H1 (cell line): ENCODE measurements at regions not wholly inside any gene's neighbourhood (a gene's known extent, or its start where the extent isn't known, plus 50 kb on each side); places are given as distances from the start of the nearest gene placed in this dataset.

ENCODE experiments used
- CTCF ChIA-PET: fragments of 300-600 bp; sonication (Branson Sonifier 250); formaldehyde crosslinking; loops from one replicate; lab custom pipeline; 2021; ENCODE audit not compliant: partially characterized antibody; lab: Charles Lee
- POLR2A ChIA-PET: fragments of 300-600 bp; sonication (Branson Sonifier 250); formaldehyde crosslinking; loops from one replicate; lab custom pipeline; 2021; ENCODE audit warnings: inconsistent platforms; ENCODE audit not compliant: partially characterized antibody; lab: Charles Lee
- DNase-seq, 2 experiments: peaks; one replicate each; pipeline versions ENCODE4 v3.0.0 to v3.0.0-alpha.2; 2010 to 2022; ENCODE audit warnings: low spot score in 2 of 2, low read depth in 1 of 2, mixed read lengths in 1 of 2
- FAIRE-seq: peaks from 2 replicates; lab custom pipeline; 2011; peaks lifted over from hg19 to GRCh38; lab: Jason Lieb, UNC
- H2AFZ ChIP-seq: 2 replicates; pipeline ENCODE4 v1.8.1; 2012; ENCODE audit warnings: low read length, inconsistent platforms
- H2AK5ac ChIP-seq: 2 replicates; pipeline ENCODE4 v1.6.1; 2013; ENCODE audit warnings: low read depth, low read length
- H2BK120ac ChIP-seq: replicated peaks from 2 replicates; pipeline ENCODE3; 2013; ENCODE audit warnings: low read depth, low read length, inconsistent platforms
- H2BK12ac ChIP-seq: 2 replicates; pipeline ENCODE4 v1.6.1; 2013; ENCODE audit warnings: low read depth, low read length
- H2BK15ac ChIP-seq: 2 replicates; pipeline ENCODE4 v1.6.1; 2013; ENCODE audit warnings: low read length
- H2BK20ac ChIP-seq: 2 replicates; pipeline ENCODE4 v1.6.1; 2013; ENCODE audit warnings: low read length
- H2BK5ac ChIP-seq: 2 replicates; pipeline ENCODE4 v1.6.1; 2013; ENCODE audit warnings: low read depth, low read length
- H3K14ac ChIP-seq: 2 replicates; pipeline ENCODE4 v1.6.1; 2013; ENCODE audit warnings: inconsistent platforms; ENCODE audit not compliant: insufficient read length
- H3K18ac ChIP-seq: 2 replicates; pipeline ENCODE4 v1.6.1; 2013; ENCODE audit warnings: low read length; ENCODE audit errors: extremely low read depth
- H3K23ac ChIP-seq: 2 replicates; pipeline ENCODE4 v1.6.1; 2013; ENCODE audit warnings: inconsistent platforms; ENCODE audit not compliant: insufficient read length
- H3K23me2 ChIP-seq: 2 replicates; pipeline ENCODE4 v1.6.1; 2013; ENCODE audit warnings: low read depth, low read length
- H3K27ac ChIP-seq: 2 replicates; pipeline ENCODE4 v1.6.1; 2011; ENCODE audit warnings: low read depth, low read length, inconsistent platforms
- H3K27me3 ChIP-seq, 4 experiments: replicated peaks in 1 of 4; 1 replicate in 1 of 4; 2 replicates in 3 of 4; pipeline versions ENCODE4 v1.6.1 to v1.8.1; 2011 to 2013; ENCODE audit warnings: low read length in 3 of 4, mild to moderate bottlenecking in 3 of 4, inconsistent platforms in 2 of 4, mixed read lengths in 2 of 4, moderate library complexity in 1 of 4; ENCODE audit not compliant: control insufficient read depth in 3 of 4, insufficient read depth in 3 of 4; ENCODE audit errors: extremely low read depth in 1 of 4
- H3K36me3 ChIP-seq, 4 experiments: 2 replicates each; pipeline versions ENCODE4 v1.6.1 to v1.8.1; 2011 to 2013; ENCODE audit warnings: mild to moderate bottlenecking in 4 of 4, low read length in 3 of 4, moderate library complexity in 2 of 4, control low read depth in 1 of 4, inconsistent platforms in 1 of 4; ENCODE audit not compliant: insufficient read depth in 4 of 4, control insufficient read depth in 2 of 4
- H3K4ac ChIP-seq: replicated peaks from 2 replicates; pipeline ENCODE3; 2013; ENCODE audit warnings: low read length, low read depth, mixed read lengths, inconsistent platforms; ENCODE audit not compliant: insufficient read length
- H3K4me1 ChIP-seq, 4 experiments: replicated peaks in 1 of 4; 1 replicate in 1 of 4; 2 replicates in 3 of 4; pipeline versions ENCODE4 v1.6.1 to v1.8.1; 2011 to 2013; ENCODE audit warnings: low read length in 3 of 4, inconsistent platforms in 2 of 4, mixed read lengths in 1 of 4; ENCODE audit not compliant: insufficient read depth in 4 of 4, control insufficient read depth in 3 of 4
- H3K4me2 ChIP-seq, 2 experiments: 2 replicates each; pipeline versions ENCODE4 v1.6.1 to v1.8.1; 2011 to 2013; ENCODE audit warnings: low read depth in 2 of 2, low read length in 2 of 2, control low read depth in 1 of 2, inconsistent platforms in 1 of 2, mild to moderate bottlenecking in 1 of 2; ENCODE audit not compliant: insufficient read depth in 1 of 2
- H3K4me3 ChIP-seq, 4 experiments: fragments of 200-600, 300-600 bp in 1 of 4; sonication (generic), shearing (Covaris generic), sonication (Bioruptor Twin) in 1 of 4; 2 replicates each; pipeline versions ENCODE4 v1.5.1 to v1.8.1; 2011 to 2016; ENCODE audit warnings: low read length in 4 of 4, low read depth in 3 of 4, control low read depth in 2 of 4, inconsistent platforms in 2 of 4, mild to moderate bottlenecking in 2 of 4, mixed read lengths in 1 of 4, moderate library complexity in 1 of 4; ENCODE audit not compliant: insufficient read depth in 2 of 4; ENCODE audit errors: extremely low read depth in 1 of 4
- H3K56ac ChIP-seq: replicated peaks from 2 replicates; pipeline ENCODE3; 2013; ENCODE audit warnings: low read depth, mild to moderate bottlenecking, mixed read lengths, low read length, inconsistent platforms; ENCODE audit not compliant: insufficient read length
- H3K79me1 ChIP-seq: 2 replicates; pipeline ENCODE4 v1.6.1; 2013; ENCODE audit warnings: low read depth, low read length, control low read depth
- H3K79me2 ChIP-seq, 2 experiments: 2 replicates each; pipeline versions ENCODE4 v1.6.1 to v1.8.1; 2012 to 2013; ENCODE audit warnings: low read length in 2 of 2, mild to moderate bottlenecking in 2 of 2, inconsistent platforms in 1 of 2; ENCODE audit not compliant: insufficient read depth in 2 of 2, control insufficient read depth in 1 of 2
- H3K9ac ChIP-seq, 4 experiments: replicated peaks in 1 of 4; 1 replicate in 1 of 4; 2 replicates in 3 of 4; pipeline versions ENCODE4 v1.6.1 to v1.8.1; 2011 to 2013; ENCODE audit warnings: low read depth in 3 of 4, low read length in 3 of 4, control low read depth in 2 of 4, mild to moderate bottlenecking in 2 of 4, moderate library complexity in 2 of 4, inconsistent platforms in 1 of 4; ENCODE audit errors: extremely low read depth in 1 of 4
- H3K9me3 ChIP-seq, 2 experiments: 2 replicates each; pipeline versions ENCODE4 v1.6.1 to v1.8.1; 2012 to 2013; ENCODE audit warnings: mild to moderate bottlenecking in 2 of 2, moderate library complexity in 2 of 2, control low read depth in 1 of 2, inconsistent platforms in 1 of 2, low read depth in 1 of 2, low read length in 1 of 2, mixed read lengths in 1 of 2; ENCODE audit not compliant: insufficient read depth in 2 of 2
- H4K20me1 ChIP-seq, 2 experiments: replicated peaks in 1 of 2; 2 replicates each; pipeline versions ENCODE3 to v1.8.1; 2011 to 2013; ENCODE audit warnings: inconsistent platforms in 2 of 2, low read length in 2 of 2, mild to moderate bottlenecking in 1 of 2; ENCODE audit not compliant: insufficient read depth in 2 of 2, control insufficient read depth in 1 of 2
- H4K5ac ChIP-seq: 2 replicates; pipeline ENCODE4 v1.6.1; 2013; ENCODE audit warnings: low read length, low read depth, mixed read lengths, inconsistent platforms; ENCODE audit not compliant: insufficient read length
- H4K8ac ChIP-seq: 2 replicates; pipeline ENCODE4 v1.8.0; 2013; ENCODE audit warnings: mild to moderate bottlenecking, moderate library complexity, low read length, inconsistent platforms; ENCODE audit not compliant: insufficient read depth; ENCODE audit errors: extremely low read depth
- H4K91ac ChIP-seq: replicated peaks from 2 replicates; pipeline ENCODE3; 2013; ENCODE audit warnings: low read length, mixed read lengths, inconsistent platforms; ENCODE audit not compliant: insufficient read length
- BACH1 ChIP-seq: IDR thresholded peaks from 2 replicates; pipeline ENCODE4 v1.6.1; 2012; ENCODE audit warnings: low read length, improper control_type of control experiment
- BCL11A ChIP-seq, 2 experiments: IDR thresholded peaks; one replicate each; pipeline ENCODE4 v1.6.1; 2011; ENCODE audit warnings: low read depth in 2 of 2, low read length in 2 of 2, mild to moderate bottlenecking in 2 of 2
- CBX5 ChIP-seq: fragments of 300-800, 300-1000 bp; sonication (generic); IDR thresholded peaks from 2 replicates; pipeline ENCODE4 v1.7.1; 2016; ENCODE audit warnings: antibody characterized with exemption, low read length, low read depth
- CEBPB ChIP-seq: IDR thresholded peaks from 2 replicates; pipeline ENCODE4 v1.6.1; 2012; ENCODE audit warnings: low read depth, low read length
- CTBP2 ChIP-seq: IDR thresholded peaks from 2 replicates; pipeline ENCODE4 v1.7.0; 2011; ENCODE audit warnings: borderline replicate concordance, mild to moderate bottlenecking, moderate library complexity, mixed read lengths, low read length; ENCODE audit not compliant: insufficient read depth, insufficient read length
- EGR1 ChIP-seq: IDR thresholded peaks from 2 replicates; pipeline ENCODE4 v1.6.1; 2011; ENCODE audit warnings: low read depth, low read length, borderline replicate concordance
- EZH2 ChIP-seq: fragments of 200-600 bp; sonication (generic); IDR thresholded peaks from 2 replicates; pipeline ENCODE4 v1.7.1; 2012; ENCODE audit warnings: low read depth, mild to moderate bottlenecking, moderate library complexity, low read length, inconsistent platforms; ENCODE audit not compliant: severe bottlenecking
- FOSL1 ChIP-seq: IDR thresholded peaks from 2 replicates; pipeline ENCODE4 v1.6.1; 2011; ENCODE audit warnings: mild to moderate bottlenecking, low read depth, low read length, moderate library complexity; ENCODE audit not compliant: insufficient read depth
- GTF2F1 ChIP-seq: IDR thresholded peaks from 2 replicates; pipeline ENCODE4 v1.6.1; 2012; ENCODE audit warnings: low read depth, low read length, improper control_type of control experiment, borderline replicate concordance
- HDAC2 ChIP-seq, 2 experiments: fragments of 300-600 bp in 1 of 2; sonication (generic) in 1 of 2; IDR thresholded peaks; 2 replicates each; pipeline ENCODE4 v1.6.1; 2011 to 2012; ENCODE audit warnings: low read depth in 2 of 2, low read length in 2 of 2, mild to moderate bottlenecking in 2 of 2, moderate library complexity in 2 of 2, borderline replicate concordance in 1 of 2, inconsistent platforms in 1 of 2
- RAD21 ChIP-seq, 2 experiments: IDR thresholded peaks in 1 of 2; conservative IDR thresholded peaks in 1 of 2; 2 replicates each; pipeline ENCODE4 v1.6.1; 2011; ENCODE audit warnings: low read depth in 2 of 2, low read length in 2 of 2, improper control_type of control experiment in 1 of 2, inconsistent platforms in 1 of 2, mild to moderate bottlenecking in 1 of 2, moderate library complexity in 1 of 2
- SIRT6 ChIP-seq: IDR thresholded peaks from one replicate; pipeline ENCODE4 v1.7.1; 2012; ENCODE audit warnings: low read length, inconsistent platforms
- SP1 ChIP-seq: IDR thresholded peaks from 2 replicates; pipeline ENCODE4 v1.6.1; 2011; ENCODE audit warnings: low read depth, low read length
- WGBS, 2 experiments: shearing (Covaris generic) in 1 of 2; methylation state at CpG; one replicate each; pipeline versions ENCODE4 v1.1.6 to v1.1.7; 2013 to 2015; ENCODE audit warnings: low lambda C conversion rate in 2 of 2, mixed read lengths in 2 of 2, inconsistent platforms in 1 of 2, low coverage in 1 of 2, missing lambda C conversion rate in 1 of 2; ENCODE audit not compliant: insufficient replicate concordance in 2 of 2, insufficient coverage in 1 of 2, insufficient read length in 1 of 2; ENCODE audit errors: extremely low coverage in 1 of 2, missing lambda C conversion rate in 1 of 2; 5-methylcytosine and 5-hydroxymethylcytosine counted together

GRCh38 chr12:65668981-65669695, 155.1 kb upstream of the HMGA2 start:
- no peaks in the 10 kb centered on the region for H3K36me3 ChIP-seq
- H3K27me3 ChIP-seq, result no peaks in the 10 kb centered on the region
- H4K5ac ChIP-seq, result no peak overlapping the region
- no peak overlapping the region for H2AK5ac ChIP-seq
- no peak overlapping the region for H2AFZ ChIP-seq
- no peak overlapping the region for H3K56ac ChIP-seq
- H3K14ac ChIP-seq, result no peak overlapping the region
- H3K4me3 ChIP-seq, result no peak overlapping the region
- H3K79me2 ChIP-seq, result no peaks in the 10 kb centered on the region
- no peak overlapping the region for H2BK5ac ChIP-seq
- WGBS, 2 experiments, result 83% methylated on average over 5 of the region's 5 CpGs; no CpG with 5 or more reads in 1 of the 2 experiments
- TF ChIP-seq BACH1, result no peak
- no peak for TF ChIP-seq CTBP2
- TF ChIP-seq EGR1, result no peak
- no peak for TF ChIP-seq GTF2F1
- no peak for TF ChIP-seq SIRT6
- no peak for TF ChIP-seq BCL11A (IDR thresholded peaks at IDR 0.05; ENCODE audit: low read depth in 2 of 2, low read length in 2 of 2)
- no peak for TF ChIP-seq EZH2
- no peak for TF ChIP-seq CBX5
- TF ChIP-seq CEBPB, result no peak
- TF ChIP-seq SP1, result no peak
- no peak for TF ChIP-seq HDAC2 (IDR thresholded peaks at IDR 0.05; ENCODE audit: borderline replicate concordance in 1 of 2, low read depth in 2 of 2, low read length in 2 of 2)
- TF ChIP-seq FOSL1, result no peak
- no peak for TF ChIP-seq RAD21 (IDR thresholded peaks at IDR 0.05 in 1 of 2, conservative IDR thresholded peaks at IDR 0.05 in 1 of 2; ENCODE audit: low read depth in 2 of 2, low read length in 2 of 2)
- CTCF ChIA-PET, result interaction anchor here (0.7 kb wide), 1 partner anchor 53 kb away, joined by 3 read pairs; no protein-coding TSS in a partner anchor
- H2BK15ac ChIP-seq, result no peak overlapping the region
- H2BK12ac ChIP-seq, result no peak overlapping the region
- peaks cover 0 to 2% (median 0%) of the 10 kb centered on the region in 4 experiments; a peak in 3 of 7 replicates for H3K4me1 ChIP-seq
- no peak overlapping the region for H3K18ac ChIP-seq
- no peaks in the 10 kb centered on the region for H3K9me3 ChIP-seq
- H4K8ac ChIP-seq, result no peak overlapping the region
- no peak overlapping the region for H3K4me2 ChIP-seq
- H4K91ac ChIP-seq, result no peak overlapping the region
- POLR2A ChIA-PET, result no interaction called here
- H3K4ac ChIP-seq, result no peak overlapping the region
- no peak for FAIRE-seq
- no peak overlapping the region for H2BK20ac ChIP-seq
- no peak for DNase-seq
- H3K79me1 ChIP-seq, result no peaks in the 10 kb centered on the region
- H3K23ac ChIP-seq, result no peak overlapping the region
- no peak overlapping the region for H3K9ac ChIP-seq
- H3K23me2 ChIP-seq, result no peaks in the 10 kb centered on the region
- H3K27ac ChIP-seq, result no peak overlapping the region
- H2BK120ac ChIP-seq, result no peak overlapping the region
- H4K20me1 ChIP-seq, result no peaks in the 10 kb centered on the region
